ENCODE measurements at regions not wholly inside any gene's neighbourhood (a gene's known extent, or its start where the extent isn't known, plus 50 kb on each side); places are given as distances from the start of the nearest gene placed in this dataset.
A peak's percentile ranks its signal among the peaks of the same experiment; 100 is the strongest.

DNA sequence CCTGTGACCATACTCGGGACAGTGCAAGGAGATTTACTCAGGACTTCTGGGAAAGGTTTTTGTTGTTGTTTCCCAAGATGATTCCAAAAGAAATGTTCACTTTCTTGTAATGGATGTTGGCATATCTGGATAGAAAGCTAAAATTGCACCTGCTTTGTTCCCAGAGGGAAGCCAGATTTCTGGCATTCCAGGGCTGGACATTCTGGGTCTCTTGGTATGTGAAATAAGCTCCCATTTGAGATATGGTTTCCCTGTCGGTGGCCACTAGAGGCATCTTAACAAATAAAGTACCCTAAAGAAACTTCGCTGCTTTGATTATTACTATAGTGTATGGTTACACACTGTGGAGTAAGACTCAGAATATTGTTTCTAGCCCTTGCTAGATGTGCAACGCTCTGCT is 737.3 kb downstream of the BRINP1 start:
- H3K9me3 Mint-ChIP-seq = peaks cover 11% of the 10 kb centered on the region
- no peak for TF ChIP-seq CTCF (conservative IDR thresholded peaks at IDR 0.05)
- DNase-seq (ENCODE audit: low read depth, low spot score) = no peak
- no peaks in the 10 kb centered on the region for H3K27me3 Mint-ChIP-seq (ENCODE audit: low read depth)
- no peak overlapping the region for H3K27ac Mint-ChIP-seq (ENCODE audit: unreplicated experiment)
- H3K4me1 Mint-ChIP-seq = no peaks in the 10 kb centered on the region
- no peak overlapping the region for H3K4me3 Mint-ChIP-seq
- no peaks in the 10 kb centered on the region for H3K36me3 Mint-ChIP-seq (ENCODE audit: low read depth)

GRCh38 chr9:118635416-118635815 is 733.8 kb downstream of the BRINP1 start:
- Mint-ChIP-seq H3K27me3 (ENCODE audit: low read depth) (no peaks in the 10 kb centered on the region), H3K36me3 (ENCODE audit: low read depth) (peaks cover 6% of the 10 kb centered on the region), H3K4me3 (no peak overlapping the region), H3K27ac (ENCODE audit: unreplicated experiment) (no peak overlapping the region), H3K4me1 (peaks cover 8% of the 10 kb centered on the region), H3K9me3 (peaks cover 21% of the 10 kb centered on the region)
- no peak for TF ChIP-seq CTCF (conservative IDR thresholded peaks at IDR 0.05)
- no peak for DNase-seq (ENCODE audit: low read depth, low spot score)

GRCh38 chr9:118637681-118638080 is 731.6 kb downstream of the BRINP1 start:
- no peak for DNase-seq (ENCODE audit: low read depth, low spot score)
- no peak overlapping the region for H3K4me3 Mint-ChIP-seq
- no peak for TF ChIP-seq CTCF (conservative IDR thresholded peaks at IDR 0.05)
- H3K9me3 Mint-ChIP-seq = peaks cover 18% of the 10 kb centered on the region
- H3K27me3 Mint-ChIP-seq (ENCODE audit: low read depth) = no peaks in the 10 kb centered on the region
- H3K36me3 Mint-ChIP-seq (ENCODE audit: low read depth) = peaks cover 6% of the 10 kb centered on the region
- no peak overlapping the region for H3K27ac Mint-ChIP-seq (ENCODE audit: unreplicated experiment)
- peaks cover 8% of the 10 kb centered on the region for H3K4me1 Mint-ChIP-seq

- DNase-seq (ENCODE audit: low read depth, low spot score) = no peak
- Mint-ChIP-seq H3K27me3 (ENCODE audit: low read depth) (no peaks in the 10 kb centered on the region), H3K27ac (ENCODE audit: unreplicated experiment) (peak overlapping the region; percentile 78), H3K9me3 (peaks cover 10% of the 10 kb centered on the region), H3K4me1 (peaks cover 8% of the 10 kb centered on the region), H3K4me3 (no peak overlapping the region), H3K36me3 (ENCODE audit: low read depth) (peaks cover 6% of the 10 kb centered on the region)
- TF ChIP-seq CTCF (conservative IDR thresholded peaks at IDR 0.05) = no peak
These were observed 728.2 kb downstream of the BRINP1 start for GRCh38 chr9:118640836-118641560.

- no peak overlapping the region for H3K4me3 Mint-ChIP-seq
- H3K4me1 Mint-ChIP-seq = peaks cover 2% of the 10 kb centered on the region
- no peak for TF ChIP-seq CTCF (conservative IDR thresholded peaks at IDR 0.05)
- peaks cover 6% of the 10 kb centered on the region for H3K36me3 Mint-ChIP-seq (ENCODE audit: low read depth)
- no peak for DNase-seq (ENCODE audit: low read depth, low spot score)
- H3K9me3 Mint-ChIP-seq = peaks cover 8% of the 10 kb centered on the region
- H3K27ac Mint-ChIP-seq (ENCODE audit: unreplicated experiment) = no peak overlapping the region
- no peaks in the 10 kb centered on the region for H3K27me3 Mint-ChIP-seq (ENCODE audit: low read depth)
These were observed 726.1 kb downstream of the BRINP1 start for GRCh38 chr9:118643118-118643517.
